Activated CD4-positive, CD25-positive, alpha-beta regulatory T cell (primary cell): ENCODE measurements at regions not wholly inside any gene's neighbourhood (a gene's known extent, or its start where the extent isn't known, plus 50 kb on each side); places are given as distances from the start of the nearest gene placed in this dataset.
"Not testable (repeated sequence)": the region's sequence is repeated elsewhere in the genome, so short reads cannot be mapped to it uniquely, and the experiment has no call there.

Experiments used
- DNase-seq, 4 experiments: peaks; one replicate each; lab custom pipeline; 2025; lab: John Stamatoyannopoulos, UW

- DNase-seq, result no peak
These were observed 1193.9 kb downstream of the DNAJB9 start for GRCh38 chr7:109763611-109764010.

- DNase-seq, result no peak
These were observed 1202.5 kb downstream of the DNAJB9 start for GRCh38 chr7:109772161-109772560.

GRCh38 chr7:109782806-109783205, 1213.1 kb downstream of the DNAJB9 start:
- no peak for DNase-seq

- DNase-seq, result no peak
These were observed 1236.9 kb downstream of the DNAJB9 start for GRCh38 chr7:109806548-109806947.

- DNase-seq, result no peak
These were observed 1251.5 kb downstream of the DNAJB9 start for GRCh38 chr7:109821156-109821555.

- no peak for DNase-seq
These were observed 1256.1 kb upstream of the LRRN3 start for GRCh38 chr7:109834851-109835250.

GRCh38 chr7:109835577-109835976, 1255.3 kb upstream of the LRRN3 start:
- no peak for DNase-seq

GRCh38 chr7:109836016-109836415, 1254.9 kb upstream of the LRRN3 start:
- DNase-seq, result no peak

- no peak for DNase-seq
These were observed 1248.5 kb upstream of the LRRN3 start for GRCh38 chr7:109842386-109842785.

- DNase-seq, result no peak
These were observed 1246.6 kb upstream of the LRRN3 start for GRCh38 chr7:109844362-109844761.

GRCh38 chr7:109864230-109864629, 1226.7 kb upstream of the LRRN3 start:
- no peak for DNase-seq

- DNase-seq, result no peak
These were observed 1222.6 kb upstream of the LRRN3 start for GRCh38 chr7:109868215-109868860.

GRCh38 chr7:109873296-109873695, 1217.6 kb upstream of the LRRN3 start:
- DNase-seq, result no peak

- DNase-seq, result no peak
These were observed 1211.6 kb upstream of the LRRN3 start for GRCh38 chr7:109879287-109879828.

GRCh38 chr7:109890622-109891021, 1200.3 kb upstream of the LRRN3 start:
- no peak for DNase-seq

- no peak for DNase-seq
These were observed 1197.7 kb upstream of the LRRN3 start for GRCh38 chr7:109893231-109893630.

- no peak for DNase-seq
These were observed 1195.4 kb upstream of the LRRN3 start for GRCh38 chr7:109895536-109895935.

GRCh38 chr7:109901926-109902325, 1189.0 kb upstream of the LRRN3 start:
- DNase-seq, result no peak

- DNase-seq, result not testable (repeated sequence)
These were observed 1185.4 kb upstream of the LRRN3 start for GRCh38 chr7:109905368-109906065.

GRCh38 chr7:109915670-109916069, 1175.3 kb upstream of the LRRN3 start:
- no peak for DNase-seq

GRCh38 chr7:109926738-109927137, 1164.2 kb upstream of the LRRN3 start:
- no peak for DNase-seq

- no peak for DNase-seq
These were observed 1160.9 kb upstream of the LRRN3 start for GRCh38 chr7:109930049-109930448.

GRCh38 chr7:109939207-109939606, 1151.7 kb upstream of the LRRN3 start:
- DNase-seq, result no peak
